ENCODE measurements at regions not wholly inside any gene's neighbourhood (a gene's known extent, or its start where the extent isn't known, plus 50 kb on each side); places are given as distances from the start of the nearest gene placed in this dataset.

- Histone ChIP-seq H3K4me2 (ENCODE audit: low read length) (no peak overlapping the region), H3K9me3 (ENCODE audit: low read length) (no peaks in the 10 kb centered on the region), H3K79me2 (replicated peaks; ENCODE audit: insufficient read depth, low read length) (no peaks in the 10 kb centered on the region), H3K27ac (ENCODE audit: low read length) (no peak overlapping the region), H3K4me3 (ENCODE audit: low read length) (no peak overlapping the region), H4K20me1 (ENCODE audit: insufficient read depth) (no peaks in the 10 kb centered on the region), H3F3A (ENCODE audit: insufficient read depth, low read length, poor library complexity, severe bottlenecking) (no peaks in the 10 kb centered on the region), H3K36me3 (ENCODE audit: insufficient read depth, low read length) (no peaks in the 10 kb centered on the region), H3K9ac (ENCODE audit: low read length) (no peak overlapping the region), H2AFZ (ENCODE audit: low read depth, low read length) (no peak overlapping the region), H3K27me3 (ENCODE audit: insufficient read depth, low read depth, low read length) (no peaks in the 10 kb centered on the region), H3K9me2 (ENCODE audit: insufficient read depth, low read length) (no peaks in the 10 kb centered on the region)
- TF ChIP-seq POLR2AphosphoS5 (IDR thresholded peaks at IDR 0.05): no peak
- peak; percentile 37 for TF ChIP-seq CTCF (IDR thresholded peaks at IDR 0.05; ENCODE audit: poor library complexity, severe bottlenecking)
- peak; percentile 49 for TF ChIP-seq SMC3 (conservative IDR thresholded peaks at IDR 0.05; ENCODE audit: poor library complexity)
- no peak for TF ChIP-seq TAF1 (IDR thresholded peaks at IDR 0.05; ENCODE audit: low read depth)
- peak; percentile 40 for TF ChIP-seq RAD21 (conservative IDR thresholded peaks at IDR 0.05)
- TF ChIP-seq MXI1 (conservative IDR thresholded peaks at IDR 0.05; ENCODE audit: poor library complexity, severe bottlenecking): no peak
- TF ChIP-seq EP300 (conservative IDR thresholded peaks at IDR 0.05; ENCODE audit: poor library complexity, severe bottlenecking): no peak
- no peak for TF ChIP-seq EZH2 (IDR thresholded peaks at IDR 0.05; ENCODE audit: borderline replicate concordance, insufficient read depth, low read length, poor library complexity, severe bottlenecking)
- no peak for TF ChIP-seq REST (IDR thresholded peaks at IDR 0.05; ENCODE audit: borderline replicate concordance)
Observed at GRCh38 chr2:104078431-104079157, 775.3 kb upstream of the POU3F3 start.

- no peaks in the 10 kb centered on the region for H3K36me3 ChIP-seq (ENCODE audit: insufficient read depth, low read length)
- H3K79me2 ChIP-seq (replicated peaks; ENCODE audit: insufficient read depth, low read length): no peaks in the 10 kb centered on the region
- H3K27ac ChIP-seq (ENCODE audit: low read length): no peak overlapping the region
- no peaks in the 10 kb centered on the region for H3K9me3 ChIP-seq (ENCODE audit: low read length)
- no peaks in the 10 kb centered on the region for H3K9me2 ChIP-seq (ENCODE audit: insufficient read depth, low read length)
- H3K4me2 ChIP-seq (ENCODE audit: low read length): no peak overlapping the region
- no peaks in the 10 kb centered on the region for H4K20me1 ChIP-seq (ENCODE audit: insufficient read depth)
- no peaks in the 10 kb centered on the region for H3F3A ChIP-seq (ENCODE audit: insufficient read depth, low read length, poor library complexity, severe bottlenecking)
- TF ChIP-seq REST (IDR thresholded peaks at IDR 0.05; ENCODE audit: borderline replicate concordance) (no peak), CTCF (IDR thresholded peaks at IDR 0.05; ENCODE audit: poor library complexity, severe bottlenecking) (no peak), EZH2 (IDR thresholded peaks at IDR 0.05; ENCODE audit: borderline replicate concordance, insufficient read depth, low read length, poor library complexity, severe bottlenecking) (no peak)
- H3K4me3 ChIP-seq (ENCODE audit: low read length): no peak overlapping the region
- no peak overlapping the region for H3K9ac ChIP-seq (ENCODE audit: low read length)
- H2AFZ ChIP-seq (ENCODE audit: low read depth, low read length): no peak overlapping the region
- H3K27me3 ChIP-seq (ENCODE audit: insufficient read depth, low read depth, low read length): no peaks in the 10 kb centered on the region
Observed at GRCh38 chr2:104088745-104089144, 765.2 kb upstream of the POU3F3 start.
